Mammary epithelial cell (primary cell): ENCODE measurements at regions not wholly inside any gene's neighbourhood (a gene's known extent, or its start where the extent isn't known, plus 50 kb on each side); places are given as distances from the start of the nearest gene placed in this dataset.

Experiments used
- EZH2 ChIP-seq: IDR thresholded peaks from 2 replicates; pipeline ENCODE4 v1.6.1; 2012; ENCODE audit warnings: low read length, inconsistent platforms, borderline replicate concordance
- TF ChIP-seq, protein P1 (sequence below), 2 donors: IDR thresholded peaks in 1 of 2; conservative IDR thresholded peaks in 1 of 2; 2 replicates each; pipeline ENCODE4 v1.5.1; 2011 to 2012; ENCODE audit warnings: inconsistent platforms in 2 of 2, low read length in 2 of 2, mild to moderate bottlenecking in 2 of 2, control low read depth in 1 of 2, low read depth in 1 of 2; ENCODE audit not compliant: insufficient read depth in 1 of 2; ENCODE audit errors: extremely low read depth in 1 of 2

DNA sequence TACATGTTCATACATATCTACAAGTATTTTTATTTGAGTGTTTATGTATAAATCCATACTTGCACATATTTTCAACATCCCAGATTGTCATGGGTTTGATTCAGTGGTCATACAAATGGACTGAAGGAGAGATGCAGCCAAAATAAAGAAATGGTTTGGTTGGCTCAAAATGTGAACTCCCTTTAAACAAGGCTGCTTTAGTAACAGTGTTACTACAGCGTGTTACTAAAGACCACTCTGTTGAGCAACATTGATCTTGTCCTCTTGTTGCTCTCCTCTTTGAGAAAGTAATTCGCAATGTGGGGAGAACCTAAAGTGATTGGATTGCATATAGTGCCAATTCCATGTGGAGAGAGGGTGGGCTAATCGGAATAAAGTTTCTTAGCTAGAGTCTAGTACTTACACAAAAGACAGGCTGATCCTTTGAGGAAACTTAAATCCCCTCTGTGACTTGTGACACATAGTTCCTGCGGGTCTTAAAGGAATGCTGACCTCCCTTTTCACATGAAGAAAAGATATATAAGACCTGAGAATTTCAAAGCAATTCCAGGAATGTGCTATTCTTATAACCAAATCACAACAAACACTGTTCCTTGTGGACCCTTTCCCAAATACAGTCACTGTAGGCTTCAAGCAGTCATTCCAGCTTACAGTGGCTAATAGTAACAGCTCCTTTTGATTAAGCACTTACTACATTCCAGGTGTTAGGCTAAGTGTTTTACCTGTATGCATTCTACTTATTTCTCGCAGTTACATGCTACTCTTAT is 144.3 kb downstream of the FZD1 start:
- TF ChIP-seq, protein P1, sequence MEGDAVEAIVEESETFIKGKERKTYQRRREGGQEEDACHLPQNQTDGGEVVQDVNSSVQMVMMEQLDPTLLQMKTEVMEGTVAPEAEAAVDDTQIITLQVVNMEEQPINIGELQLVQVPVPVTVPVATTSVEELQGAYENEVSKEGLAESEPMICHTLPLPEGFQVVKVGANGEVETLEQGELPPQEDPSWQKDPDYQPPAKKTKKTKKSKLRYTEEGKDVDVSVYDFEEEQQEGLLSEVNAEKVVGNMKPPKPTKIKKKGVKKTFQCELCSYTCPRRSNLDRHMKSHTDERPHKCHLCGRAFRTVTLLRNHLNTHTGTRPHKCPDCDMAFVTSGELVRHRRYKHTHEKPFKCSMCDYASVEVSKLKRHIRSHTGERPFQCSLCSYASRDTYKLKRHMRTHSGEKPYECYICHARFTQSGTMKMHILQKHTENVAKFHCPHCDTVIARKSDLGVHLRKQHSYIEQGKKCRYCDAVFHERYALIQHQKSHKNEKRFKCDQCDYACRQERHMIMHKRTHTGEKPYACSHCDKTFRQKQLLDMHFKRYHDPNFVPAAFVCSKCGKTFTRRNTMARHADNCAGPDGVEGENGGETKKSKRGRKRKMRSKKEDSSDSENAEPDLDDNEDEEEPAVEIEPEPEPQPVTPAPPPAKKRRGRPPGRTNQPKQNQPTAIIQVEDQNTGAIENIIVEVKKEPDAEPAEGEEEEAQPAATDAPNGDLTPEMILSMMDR (conservative IDR thresholded peaks at IDR 0.05 in 1 of 2, IDR thresholded peaks at IDR 0.05 in 1 of 2; ENCODE audit: extremely low read depth in 1 of 2, insufficient read depth in 1 of 2, low read depth in 1 of 2, low read length in 2 of 2), result no peak
- no peak for TF ChIP-seq EZH2
